ENCODE measurements at regions not wholly inside any gene's neighbourhood (a gene's known extent, or its start where the extent isn't known, plus 50 kb on each side); places are given as distances from the start of the nearest gene placed in this dataset.

GRCh38 chr18:75643083-75643482, 215.6 kb upstream of the SMIM21 start:
- Mint-ChIP-seq H3K36me3 (ENCODE audit: insufficient read depth, unreplicated experiment) (peaks cover 9% of the 10 kb centered on the region), H3K4me3 (ENCODE audit: unreplicated experiment) (no peak overlapping the region), H3K27ac (ENCODE audit: low read depth, unreplicated experiment) (no peak overlapping the region), H3K4me1 (ENCODE audit: insufficient read depth, unreplicated experiment) (peaks cover 7% of the 10 kb centered on the region), H3K9me3 (ENCODE audit: unreplicated experiment) (peaks cover 20% of the 10 kb centered on the region), H3K27me3 (ENCODE audit: insufficient read depth, unreplicated experiment) (no peaks in the 10 kb centered on the region)
- no TSS peak for BruUV-seq (replicated peaks)
- no peak for TF ChIP-seq CTCF (IDR thresholded peaks at IDR 0.05; ENCODE audit: unreplicated experiment)
- ChIA-PET CTCF (no interaction called here), POLR2A (no interaction called here)
- no peak for DNase-seq (ENCODE audit: unreplicated experiment)
- intact Hi-C loops (cut with micrococcal nuclease), result no loop called here

- POLR2A ChIA-PET, result no interaction called here
- H3K4me1 Mint-ChIP-seq (ENCODE audit: insufficient read depth, unreplicated experiment), result peaks cover 18% of the 10 kb centered on the region
- H3K4me3 Mint-ChIP-seq (ENCODE audit: unreplicated experiment), result no peak overlapping the region
- no peak for TF ChIP-seq CTCF (IDR thresholded peaks at IDR 0.05; ENCODE audit: unreplicated experiment)
- intact Hi-C loops (cut with micrococcal nuclease), result loop anchor here (10.0 kb wide), 1 partner anchor 615 kb away; no protein-coding TSS in a partner anchor
- peaks cover 7% of the 10 kb centered on the region for H3K9me3 Mint-ChIP-seq (ENCODE audit: unreplicated experiment)
- DNase-seq (ENCODE audit: unreplicated experiment), result no peak
- no peak overlapping the region for H3K27ac Mint-ChIP-seq (ENCODE audit: low read depth, unreplicated experiment)
- CTCF ChIA-PET, result interaction anchor here (0.5 kb wide), 1 partner anchor 424 kb away, joined by 3 read pairs; no protein-coding TSS in a partner anchor
- no peaks in the 10 kb centered on the region for H3K27me3 Mint-ChIP-seq (ENCODE audit: insufficient read depth, unreplicated experiment)
- peaks cover 9% of the 10 kb centered on the region for H3K36me3 Mint-ChIP-seq (ENCODE audit: insufficient read depth, unreplicated experiment)
- BruUV-seq (replicated peaks), result no TSS peak
Measured at GRCh38 chr18:75639472-75639831, 211.9 kb upstream of the SMIM21 start.

GRCh38 chr18:75638776-75639471, 211.4 kb upstream of the SMIM21 start:
- no peak overlapping the region for H3K4me3 Mint-ChIP-seq (ENCODE audit: unreplicated experiment)
- H3K9me3 Mint-ChIP-seq (ENCODE audit: unreplicated experiment), result peaks cover 7% of the 10 kb centered on the region
- ChIA-PET POLR2A (no interaction called here), CTCF (interaction anchor here (0.5 to 1.4 kb wide), 3 partner anchors 24 to 714 kb away, joined by 3 to 6 read pairs (median 4); no protein-coding TSS in a partner anchor)
- no TSS peak for BruUV-seq (replicated peaks)
- peak; percentile 43 for DNase-seq (ENCODE audit: unreplicated experiment)
- H3K36me3 Mint-ChIP-seq (ENCODE audit: insufficient read depth, unreplicated experiment), result peaks cover 9% of the 10 kb centered on the region
- H3K27ac Mint-ChIP-seq (ENCODE audit: low read depth, unreplicated experiment), result no peak overlapping the region
- TF ChIP-seq CTCF (IDR thresholded peaks at IDR 0.05; ENCODE audit: unreplicated experiment), result no peak
- intact Hi-C loops (cut with micrococcal nuclease), result loop anchor here (10.0 kb wide), 1 partner anchor 616 kb away; no protein-coding TSS in a partner anchor
- peaks cover 19% of the 10 kb centered on the region for H3K4me1 Mint-ChIP-seq (ENCODE audit: insufficient read depth, unreplicated experiment)
- H3K27me3 Mint-ChIP-seq (ENCODE audit: insufficient read depth, unreplicated experiment), result no peaks in the 10 kb centered on the region

- peak; percentile 61 for DNase-seq (ENCODE audit: unreplicated experiment)
- POLR2A ChIA-PET, result no interaction called here
- intact Hi-C loops (cut with micrococcal nuclease), result loop anchor here (10.0 kb wide), 1 partner anchor 617 kb away; no protein-coding TSS in a partner anchor
Measured at GRCh38 chr18:75638223-75638775, 210.8 kb upstream of the SMIM21 start.

More at GRCh38 chr18:75638223-75638775, 210.8 kb upstream of the SMIM21 start:
- TF ChIP-seq CTCF (IDR thresholded peaks at IDR 0.05; ENCODE audit: unreplicated experiment), result no peak
- Mint-ChIP-seq H3K27me3 (ENCODE audit: insufficient read depth, unreplicated experiment) (no peaks in the 10 kb centered on the region), H3K36me3 (ENCODE audit: insufficient read depth, unreplicated experiment) (peaks cover 9% of the 10 kb centered on the region), H3K9me3 (ENCODE audit: unreplicated experiment) (peaks cover 7% of the 10 kb centered on the region), H3K4me3 (ENCODE audit: unreplicated experiment) (no peak overlapping the region), H3K27ac (ENCODE audit: low read depth, unreplicated experiment) (no peak overlapping the region), H3K4me1 (ENCODE audit: insufficient read depth, unreplicated experiment) (peaks cover 19% of the 10 kb centered on the region)
- CTCF ChIA-PET, result interaction anchor here (0.7 to 1.4 kb wide), 2 partner anchors 24 to 714 kb away, joined by 4 to 6 read pairs; no protein-coding TSS in a partner anchor
- no TSS peak for BruUV-seq (replicated peaks)

Measured in MCF 10A (cell line).